HG02678 (cell line): ENCODE measurements at regions not wholly inside any gene's neighbourhood (a gene's known extent, or its start where the extent isn't known, plus 50 kb on each side); places are given as distances from the start of the nearest gene placed in this dataset.
"Not testable (repeated sequence)": the region's sequence is repeated elsewhere in the genome, so short reads cannot be mapped to it uniquely, and the experiment has no call there.

Experiments used
- ATAC-seq: cut with Tn5 transposase; IDR thresholded peaks from one replicate; pipeline ENCODE4 v1.9.1; 2021; ENCODE audit warnings: mild to moderate bottlenecking, moderate library complexity; ENCODE audit not compliant: unreplicated experiment

GRCh38 chr5:177863822-177864446 lies 81.2 kb upstream of the FAM153A start:
- not testable (repeated sequence) for ATAC-seq

- not testable (repeated sequence) for ATAC-seq
Observed at GRCh38 chr5:177857642-177858200, 75.0 kb upstream of the FAM153A start.

DNA sequence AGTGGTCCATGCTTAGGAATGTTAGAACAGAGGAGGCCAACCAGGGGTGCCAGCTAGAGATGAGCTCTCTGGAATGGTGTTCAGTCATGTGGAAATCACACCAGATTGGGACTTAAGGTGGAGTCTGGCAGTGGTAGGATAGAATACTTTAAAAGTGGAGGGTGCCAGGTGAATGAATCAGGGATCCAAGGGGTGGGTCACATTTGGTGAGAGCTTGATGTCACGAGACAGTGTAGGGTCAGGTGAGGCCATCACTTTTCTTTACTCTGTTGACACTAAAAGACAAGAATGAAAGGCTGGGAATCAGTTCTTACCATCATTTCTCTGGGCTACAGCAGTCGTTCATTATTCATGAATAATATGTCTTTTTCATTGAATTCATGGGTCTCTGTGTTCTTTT lies 73.8 kb upstream of the FAM153A start:
- not testable (repeated sequence) for ATAC-seq

- ATAC-seq, result not testable (repeated sequence)
Observed at GRCh38 chr5:177847914-177848313, 65.2 kb upstream of the FAM153A start.

DNA sequence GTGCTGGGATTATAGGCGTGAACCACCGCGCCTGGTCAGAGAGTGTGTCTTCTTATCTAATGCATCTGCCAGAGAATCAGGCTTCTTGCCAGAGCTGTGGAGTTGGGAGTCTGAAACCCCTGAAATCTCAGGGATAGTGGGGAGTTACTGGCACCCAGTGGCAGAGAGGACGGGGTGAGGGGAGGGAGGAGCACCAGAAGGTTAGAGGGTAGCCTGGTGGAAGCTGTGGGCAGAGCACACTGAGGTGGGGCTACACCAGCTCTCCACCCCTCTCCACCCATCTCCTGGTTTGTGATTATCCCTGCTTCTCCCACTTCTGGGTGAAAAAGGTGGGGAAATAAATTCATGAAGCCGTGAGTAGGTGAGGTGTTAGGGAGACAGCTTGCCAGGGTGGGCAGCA lies 63.9 kb upstream of the FAM153A start:
- not testable (repeated sequence) for ATAC-seq

DNA sequence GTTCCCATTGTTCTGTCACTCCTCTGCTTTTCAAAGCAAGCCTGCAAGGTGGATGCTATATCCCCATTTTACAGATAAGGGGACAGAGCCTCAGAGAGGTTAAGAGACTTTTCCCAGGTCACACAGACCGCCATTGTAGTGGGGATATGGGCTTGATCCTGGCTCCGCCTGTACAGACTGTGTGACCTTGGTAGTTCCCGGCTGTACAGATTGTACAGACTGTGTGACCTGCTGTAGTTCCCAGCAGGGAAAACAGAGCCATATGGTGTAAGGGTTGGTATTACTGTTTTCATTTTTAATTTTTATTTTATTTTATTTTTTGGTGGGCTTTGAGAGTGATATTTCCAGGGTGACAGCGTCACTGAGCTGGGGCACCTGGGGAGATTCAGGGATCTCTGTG lies 63.2 kb upstream of the FAM153A start:
- ATAC-seq, result not testable (repeated sequence)

GRCh38 chr5:177836191-177836590 lies 53.5 kb upstream of the FAM153A start:
- not testable (repeated sequence) for ATAC-seq
